ENCODE measurements at regions not wholly inside any gene's neighbourhood (a gene's known extent, or its start where the extent isn't known, plus 50 kb on each side); places are given as distances from the start of the nearest gene placed in this dataset.
"Not testable (repeated sequence)": the region's sequence is repeated elsewhere in the genome, so short reads cannot be mapped to it uniquely, and the experiment has no call there.

DNA sequence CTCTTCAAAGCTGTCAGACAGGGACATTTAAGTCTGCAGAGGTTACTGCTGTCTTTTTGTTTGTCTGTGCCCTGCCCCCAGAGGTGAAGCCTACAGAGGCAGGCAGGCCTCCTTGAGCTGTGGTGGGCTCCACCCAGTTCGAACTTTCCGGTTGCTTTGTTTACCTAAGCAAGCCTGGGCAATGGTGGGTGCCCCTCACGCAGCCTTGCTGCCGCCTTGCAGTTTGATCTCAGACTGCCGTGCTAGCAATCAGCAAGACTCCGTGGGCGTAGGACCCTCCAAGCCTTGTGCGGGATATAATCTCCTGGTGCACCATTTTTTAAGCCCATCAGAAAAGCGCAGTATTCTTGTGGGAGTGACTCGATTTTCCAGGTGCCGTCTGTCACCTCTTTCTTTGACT, 235.9 kb upstream of the GRIK2 start:
- TF ChIP-seq CTCF, POLR2A, POLR2AphosphoS5 (IDR thresholded peaks at IDR 0.05): not testable (repeated sequence)
